ENCODE measurements at regions not wholly inside any gene's neighbourhood (a gene's known extent, or its start where the extent isn't known, plus 50 kb on each side); places are given as distances from the start of the nearest gene placed in this dataset.

DNA sequence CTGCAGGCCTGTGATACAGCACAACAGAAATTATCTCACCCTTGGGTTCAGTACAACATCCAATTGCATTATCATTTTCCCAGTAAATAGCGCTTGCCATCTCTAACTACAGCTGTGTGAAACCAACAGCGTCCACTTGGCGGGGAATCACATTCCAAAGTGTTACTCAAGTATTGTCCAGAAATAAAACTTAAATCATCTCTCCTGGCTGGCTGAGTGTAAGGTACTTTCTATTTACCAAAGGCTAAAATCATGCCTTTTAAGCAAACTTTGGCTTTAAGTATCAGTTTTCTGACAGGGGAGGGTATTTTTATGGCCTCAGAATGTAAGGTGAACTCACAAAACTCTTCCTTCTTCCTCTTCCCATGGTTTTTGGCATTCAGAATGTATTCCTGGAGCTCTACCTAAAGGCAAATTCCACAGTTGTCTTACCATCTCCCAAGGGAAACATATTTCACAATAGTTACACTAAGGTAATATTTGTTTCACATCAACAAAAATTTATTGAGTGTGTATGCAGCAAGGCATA lies 205.6 kb upstream of the MPDZ start:
- no peak overlapping the region for H2AFZ ChIP-seq (ENCODE audit: low read depth, low read length)
- no peaks in the 10 kb centered on the region for H4K20me1 ChIP-seq (replicated peaks; ENCODE audit: control insufficient read depth, extremely low read depth, insufficient read depth, low read length)
- H3K27ac ChIP-seq (ENCODE audit: insufficient read depth, low read depth, low read length) = no peak overlapping the region
- ChIA-PET CTCF (no interaction called here), POLR2A (no interaction called here)
- FAIRE-seq (no peak), DNase-seq (ENCODE audit: low read depth, low spot score) (no peak)
- H3K9ac ChIP-seq (replicated peaks; ENCODE audit: extremely low read depth, insufficient read depth, low read length) = no peak overlapping the region
- TF ChIP-seq FOS (IDR thresholded peaks at IDR 0.05; ENCODE audit: borderline replicate concordance, insufficient read depth, low read length) (no peak), EZH2 (IDR thresholded peaks at IDR 0.05; ENCODE audit: borderline replicate concordance, low read depth, low read length, severe bottlenecking) (no peak), MYC (IDR thresholded peaks at IDR 0.05; ENCODE audit: low read depth, low read length) (no peak)
- TF ChIP-seq, protein P1, sequence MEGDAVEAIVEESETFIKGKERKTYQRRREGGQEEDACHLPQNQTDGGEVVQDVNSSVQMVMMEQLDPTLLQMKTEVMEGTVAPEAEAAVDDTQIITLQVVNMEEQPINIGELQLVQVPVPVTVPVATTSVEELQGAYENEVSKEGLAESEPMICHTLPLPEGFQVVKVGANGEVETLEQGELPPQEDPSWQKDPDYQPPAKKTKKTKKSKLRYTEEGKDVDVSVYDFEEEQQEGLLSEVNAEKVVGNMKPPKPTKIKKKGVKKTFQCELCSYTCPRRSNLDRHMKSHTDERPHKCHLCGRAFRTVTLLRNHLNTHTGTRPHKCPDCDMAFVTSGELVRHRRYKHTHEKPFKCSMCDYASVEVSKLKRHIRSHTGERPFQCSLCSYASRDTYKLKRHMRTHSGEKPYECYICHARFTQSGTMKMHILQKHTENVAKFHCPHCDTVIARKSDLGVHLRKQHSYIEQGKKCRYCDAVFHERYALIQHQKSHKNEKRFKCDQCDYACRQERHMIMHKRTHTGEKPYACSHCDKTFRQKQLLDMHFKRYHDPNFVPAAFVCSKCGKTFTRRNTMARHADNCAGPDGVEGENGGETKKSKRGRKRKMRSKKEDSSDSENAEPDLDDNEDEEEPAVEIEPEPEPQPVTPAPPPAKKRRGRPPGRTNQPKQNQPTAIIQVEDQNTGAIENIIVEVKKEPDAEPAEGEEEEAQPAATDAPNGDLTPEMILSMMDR (IDR thresholded peaks at IDR 0.05; ENCODE audit: extremely low read depth in 1 of 2, insufficient read depth in 1 of 2, low read depth in 1 of 2, low read length in 2 of 2) = no peak
- no peaks in the 10 kb centered on the region for H3K79me2 ChIP-seq (ENCODE audit: control insufficient read depth, insufficient read depth, low read length)
- BruUV-seq (replicated peaks) = no TSS peak
- no peaks in the 10 kb centered on the region for H3K9me3 ChIP-seq (replicated peaks; ENCODE audit: control insufficient read depth, insufficient read depth, low read length)
- no peak overlapping the region for H3K4me3 ChIP-seq (replicated peaks in 1 of 3; ENCODE audit: insufficient read depth in 1 of 3, low read depth in 1 of 3, low read length in 3 of 3)
- dilution Hi-C loops (cut with MboI; ENCODE audit: extremely low pct_ligation_motif_present, low sequenced_read_pairs) = no loop called here
- H3K4me1 ChIP-seq (ENCODE audit: control insufficient read depth, extremely low read depth, insufficient read depth, low read length) = no peaks in the 10 kb centered on the region
- intact Hi-C loops (cut with micrococcal nuclease) = no loop called here
- no peaks in the 10 kb centered on the region for H3K27me3 ChIP-seq (ENCODE audit: control insufficient read depth in 2 of 2, insufficient read depth in 2 of 2, low read length in 2 of 2)
- H3K36me3 ChIP-seq (ENCODE audit: control insufficient read depth in 2 of 2, extremely low read depth in 1 of 2, insufficient read depth in 2 of 2, low read length in 2 of 2) = no peaks in the 10 kb centered on the region
- H3K9me1 ChIP-seq (replicated peaks; ENCODE audit: control insufficient read depth, extremely low read depth, insufficient read depth, low read length) = no peaks in the 10 kb centered on the region
- no peak overlapping the region for H3K4me2 ChIP-seq (ENCODE audit: insufficient read depth, low read length)

DNA sequence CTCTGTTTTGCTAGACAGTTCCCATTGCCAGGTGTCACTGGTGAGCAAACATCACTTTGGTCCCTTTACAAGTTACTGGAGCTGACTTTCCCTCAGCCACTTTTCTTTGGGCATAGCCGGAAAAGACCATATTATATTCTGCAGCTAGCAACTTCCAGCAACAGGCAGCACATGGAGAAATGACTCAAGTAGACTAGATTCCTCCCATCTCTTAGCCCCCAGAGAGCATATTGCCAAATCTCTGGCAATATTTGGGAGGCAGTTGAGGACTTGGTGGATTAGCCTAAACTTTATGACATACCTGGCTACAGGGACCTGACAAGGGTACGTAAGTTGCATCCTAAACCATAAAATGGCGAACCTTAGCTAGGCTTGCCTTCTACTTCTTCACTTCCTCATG lies 204.7 kb upstream of the MPDZ start:
- DNase-seq (ENCODE audit: low read depth, low spot score) (no peak), FAIRE-seq (no peak)
- no peak overlapping the region for H3K4me2 ChIP-seq (ENCODE audit: insufficient read depth, low read length)
- ChIA-PET CTCF (no interaction called here), POLR2A (no interaction called here)
- no peak overlapping the region for H3K27ac ChIP-seq (ENCODE audit: insufficient read depth, low read depth, low read length)
- H3K36me3 ChIP-seq (ENCODE audit: control insufficient read depth in 2 of 2, extremely low read depth in 1 of 2, insufficient read depth in 2 of 2, low read length in 2 of 2) = no peaks in the 10 kb centered on the region
- no peaks in the 10 kb centered on the region for H3K9me3 ChIP-seq (replicated peaks; ENCODE audit: control insufficient read depth, insufficient read depth, low read length)
- no peak overlapping the region for H2AFZ ChIP-seq (ENCODE audit: low read depth, low read length)
- no peaks in the 10 kb centered on the region for H3K27me3 ChIP-seq (ENCODE audit: control insufficient read depth in 2 of 2, insufficient read depth in 2 of 2, low read length in 2 of 2)
- TF ChIP-seq, protein P1 (IDR thresholded peaks at IDR 0.05; ENCODE audit: extremely low read depth in 1 of 2, insufficient read depth in 1 of 2, low read depth in 1 of 2, low read length in 2 of 2) = no peak
- TF ChIP-seq EZH2 (IDR thresholded peaks at IDR 0.05; ENCODE audit: borderline replicate concordance, low read depth, low read length, severe bottlenecking) = no peak
- TF ChIP-seq, protein P2, sequence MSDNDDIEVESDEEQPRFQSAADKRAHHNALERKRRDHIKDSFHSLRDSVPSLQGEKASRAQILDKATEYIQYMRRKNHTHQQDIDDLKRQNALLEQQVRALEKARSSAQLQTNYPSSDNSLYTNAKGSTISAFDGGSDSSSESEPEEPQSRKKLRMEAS (IDR thresholded peaks at IDR 0.05; ENCODE audit: insufficient read depth, insufficient read length) = no peak
- TF ChIP-seq GATA2 (IDR thresholded peaks at IDR 0.05; ENCODE audit: insufficient read depth, insufficient read length, low read depth, low read length) = no peak
- TF ChIP-seq POLR2AphosphoS5 (IDR thresholded peaks at IDR 0.05; ENCODE audit: insufficient read depth, low read depth, low read length) = no peak
- no peak for TF ChIP-seq FOS (IDR thresholded peaks at IDR 0.05; ENCODE audit: borderline replicate concordance, insufficient read depth, low read length)
- no peak for TF ChIP-seq MYC (IDR thresholded peaks at IDR 0.05; ENCODE audit: low read depth, low read length)
- no peak for TF ChIP-seq JUN (IDR thresholded peaks at IDR 0.05; ENCODE audit: borderline replicate concordance, insufficient read depth, insufficient read length, low read depth)
- no peak for TF ChIP-seq POLR2A (IDR thresholded peaks at IDR 0.05; ENCODE audit: low read depth, low read length)
- dilution Hi-C loops (cut with MboI; ENCODE audit: extremely low pct_ligation_motif_present, low sequenced_read_pairs) = no loop called here
- H3K79me2 ChIP-seq (ENCODE audit: control insufficient read depth, insufficient read depth, low read length) = no peaks in the 10 kb centered on the region
- H4K20me1 ChIP-seq (replicated peaks; ENCODE audit: control insufficient read depth, extremely low read depth, insufficient read depth, low read length) = no peaks in the 10 kb centered on the region
- H3K9me1 ChIP-seq (replicated peaks; ENCODE audit: control insufficient read depth, extremely low read depth, insufficient read depth, low read length) = no peaks in the 10 kb centered on the region
- H3K4me1 ChIP-seq (ENCODE audit: control insufficient read depth, extremely low read depth, insufficient read depth, low read length) = no peaks in the 10 kb centered on the region
- no peak overlapping the region for H3K4me3 ChIP-seq (replicated peaks in 1 of 3; ENCODE audit: insufficient read depth in 1 of 3, low read depth in 1 of 3, low read length in 3 of 3)
- H3K9ac ChIP-seq (replicated peaks; ENCODE audit: extremely low read depth, insufficient read depth, low read length) = no peak overlapping the region
- no TSS peak for BruUV-seq (replicated peaks)
- intact Hi-C loops (cut with micrococcal nuclease) = no loop called here

Measured in endothelial cell of umbilical vein (primary cell).